CD4-positive, alpha-beta T cell (primary cell): ENCODE measurements at regions not wholly inside any gene's neighbourhood (a gene's known extent, or its start where the extent isn't known, plus 50 kb on each side); places are given as distances from the start of the nearest gene placed in this dataset.

Experiments used
- ATAC-seq: fragments of 200-7000 bp; cut with Tn5 transposase; one replicate; pipeline ENCODE4 v1.10.0; 2022; ENCODE audit warnings: mild to moderate bottlenecking; ENCODE audit not compliant: poor library complexity
- CTCF ChIA-PET: fragments of 350-600 bp; sonication (Branson Sonifier 250); formaldehyde crosslinking; loops from one replicate; lab custom pipeline; 2021; ENCODE audit warnings: antibody characterized with exemption, inconsistent platforms; lab: Charles Lee
- POLR2A ChIA-PET: fragments of 350-600 bp; sonication (Branson Sonifier 250); formaldehyde crosslinking; loops from one replicate; lab custom pipeline; 2021; ENCODE audit warnings: antibody characterized with exemption, inconsistent platforms; lab: Charles Lee
- DNase-seq, 14 experiments: peaks; one replicate each; pipeline ENCODE4 v3.0.0-alpha.2; 2013 to 2020; ENCODE audit warnings: mixed read lengths in 2 of 14
- H3K27ac ChIP-seq, 2 donors: one replicate each; pipeline versions ENCODE4 v1.5.1 to v1.7.0; 2013; ENCODE audit warnings: low read length in 2 of 2, low read depth in 1 of 2, mild to moderate bottlenecking in 1 of 2
- H3K27me3 ChIP-seq, 2 experiments: 1 replicate in 1 of 2; 2 replicates in 1 of 2; pipeline versions ENCODE4 v1.6.1 to v1.7.0; 2013; ENCODE audit warnings: low read length in 2 of 2, control low read depth in 1 of 2, mild to moderate bottlenecking in 1 of 2, moderate library complexity in 1 of 2; ENCODE audit not compliant: insufficient read depth in 2 of 2, control insufficient read depth in 1 of 2
- H3K36me3 ChIP-seq: one replicate; pipeline ENCODE4 v1.6.1; 2013; ENCODE audit warnings: low read length, control low read depth; ENCODE audit not compliant: insufficient read depth
- H3K4me1 ChIP-seq: one replicate; pipeline ENCODE4 v1.6.1; 2013; ENCODE audit warnings: low read length, control low read depth; ENCODE audit not compliant: insufficient read depth
- H3K4me3 ChIP-seq: one replicate; pipeline ENCODE4 v1.5.1; 2013; ENCODE audit warnings: mild to moderate bottlenecking, low read length, moderate library complexity
- H3K9me3 ChIP-seq, 2 experiments: 1 replicate in 1 of 2; 2 replicates in 1 of 2; pipeline versions ENCODE4 v1.6.1 to v1.7.0; 2013; ENCODE audit warnings: low read length in 2 of 2, mild to moderate bottlenecking in 2 of 2, control low read depth in 1 of 2, moderate library complexity in 1 of 2; ENCODE audit not compliant: control insufficient read depth in 1 of 2, insufficient read depth in 1 of 2
- H3K27ac Mint-ChIP-seq: one replicate; pipeline ENCODE4 v1.8.0; 2020; ENCODE audit warnings: mixed read lengths
- H3K27me3 Mint-ChIP-seq: one replicate; pipeline ENCODE4 v1.8.0; 2021; ENCODE audit warnings: mixed read lengths
- H3K36me3 Mint-ChIP-seq: one replicate; pipeline ENCODE4 v1.8.0; 2021; ENCODE audit warnings: low read depth, mixed read lengths
- H3K4me1 Mint-ChIP-seq: one replicate; pipeline ENCODE4 v1.8.0; 2021; ENCODE audit warnings: low read depth, mixed read lengths
- H3K4me3 Mint-ChIP-seq: one replicate; pipeline ENCODE4 v1.8.0; 2020; ENCODE audit warnings: mild to moderate bottlenecking, mixed read lengths
- H3K9me3 Mint-ChIP-seq: one replicate; pipeline ENCODE4 v1.8.0; 2020; ENCODE audit warnings: mixed read lengths
- CTCF ChIP-seq: fragments of 200-600 bp; IDR thresholded peaks from one replicate; pipeline ENCODE4 v1.8.0; 2022; ENCODE audit warnings: antibody characterized with exemption, mild to moderate bottlenecking
- intact Hi-C, 2 experiments: fragments of 100-400 bp; cut with DNase I in 1 of 2; cut with micrococcal nuclease in 1 of 2; formaldehyde crosslinking; loops; one replicate each; pipeline versions ENCODE4 v1.15.1 to v1.9.0; 2023 to 2025; cut with DNase I, micrococcal nuclease

DNA sequence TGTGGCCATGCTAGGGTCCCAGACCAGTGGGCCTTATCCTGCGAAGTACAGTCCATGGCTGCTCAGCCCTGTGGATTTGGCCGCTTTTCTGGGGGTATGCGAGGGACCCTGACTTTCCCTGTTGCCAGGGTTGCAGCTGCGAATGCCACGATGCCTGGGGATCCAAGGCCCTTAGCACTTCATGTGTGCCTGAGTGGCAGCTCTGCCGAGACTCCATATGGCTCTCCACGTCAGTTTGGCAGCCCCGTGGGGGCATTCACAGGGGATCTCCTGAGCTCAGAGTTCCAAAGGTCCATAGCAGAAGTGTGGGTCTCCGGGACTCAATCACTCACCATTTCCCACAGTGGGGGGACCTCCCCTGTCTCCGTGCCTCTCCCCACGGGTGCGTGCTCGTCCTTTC lies 319.5 kb downstream of the DOK5 start:
- Mint-ChIP-seq H3K27ac (no peak overlapping the region), H3K27me3 (no peaks in the 10 kb centered on the region), H3K9me3 (peaks cover 17% of the 10 kb centered on the region), H3K4me1 (no peaks in the 10 kb centered on the region), H3K4me3 (no peak overlapping the region), H3K36me3 (no peaks in the 10 kb centered on the region)
- no peak overlapping the region for H3K27ac ChIP-seq
- no peaks in the 10 kb centered on the region for H3K27me3 ChIP-seq
- no peaks in the 10 kb centered on the region for H3K4me1 ChIP-seq
- no peaks in the 10 kb centered on the region for H3K36me3 ChIP-seq
- ChIA-PET POLR2A (no interaction called here), CTCF (no interaction called here)
- no peak overlapping the region for H3K4me3 ChIP-seq
- intact Hi-C loops: no loop called here
- TF ChIP-seq CTCF: no peak
- ATAC-seq (no peak), DNase-seq (no peak)
- peaks cover 0 to 17% of the 10 kb centered on the region in 2 experiments for H3K9me3 ChIP-seq

DNA sequence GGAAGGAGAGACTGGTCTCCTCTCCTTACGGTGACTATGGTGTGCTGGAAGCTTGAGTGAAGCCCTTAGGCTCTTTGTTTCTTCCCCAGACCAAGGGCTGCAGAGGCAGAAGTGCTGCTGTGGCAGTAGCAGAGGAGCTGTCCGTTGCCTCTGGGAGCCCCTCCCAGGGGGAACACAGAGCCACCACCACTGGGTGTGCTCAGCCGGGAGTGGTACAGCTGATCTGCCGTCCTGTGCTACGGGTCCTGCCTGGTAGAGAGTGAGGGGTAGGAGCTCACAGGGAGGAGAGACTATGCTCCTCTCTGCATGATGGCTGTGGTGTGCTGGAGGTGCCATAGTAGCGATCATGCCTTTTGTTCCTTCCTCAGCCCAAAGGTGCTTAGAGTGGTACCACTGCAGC lies 318.7 kb downstream of the DOK5 start:
- Histone ChIP-seq H3K9me3 (peaks cover 3 to 17% of the 10 kb centered on the region in 2 experiments), H3K27me3 (no peaks in the 10 kb centered on the region), H3K4me3 (no peak overlapping the region), H3K27ac (no peak overlapping the region), H3K4me1 (no peaks in the 10 kb centered on the region), H3K36me3 (no peaks in the 10 kb centered on the region)
- Mint-ChIP-seq H3K4me1 (no peaks in the 10 kb centered on the region), H3K27me3 (no peaks in the 10 kb centered on the region), H3K4me3 (no peak overlapping the region), H3K36me3 (no peaks in the 10 kb centered on the region), H3K27ac (no peak overlapping the region), H3K9me3 (peaks cover 17% of the 10 kb centered on the region)
- POLR2A ChIA-PET: no interaction called here
- no peak for TF ChIP-seq CTCF
- CTCF ChIA-PET: no interaction called here
- ATAC-seq (no peak), DNase-seq (no peak)
- intact Hi-C loops: no loop called here

DNA sequence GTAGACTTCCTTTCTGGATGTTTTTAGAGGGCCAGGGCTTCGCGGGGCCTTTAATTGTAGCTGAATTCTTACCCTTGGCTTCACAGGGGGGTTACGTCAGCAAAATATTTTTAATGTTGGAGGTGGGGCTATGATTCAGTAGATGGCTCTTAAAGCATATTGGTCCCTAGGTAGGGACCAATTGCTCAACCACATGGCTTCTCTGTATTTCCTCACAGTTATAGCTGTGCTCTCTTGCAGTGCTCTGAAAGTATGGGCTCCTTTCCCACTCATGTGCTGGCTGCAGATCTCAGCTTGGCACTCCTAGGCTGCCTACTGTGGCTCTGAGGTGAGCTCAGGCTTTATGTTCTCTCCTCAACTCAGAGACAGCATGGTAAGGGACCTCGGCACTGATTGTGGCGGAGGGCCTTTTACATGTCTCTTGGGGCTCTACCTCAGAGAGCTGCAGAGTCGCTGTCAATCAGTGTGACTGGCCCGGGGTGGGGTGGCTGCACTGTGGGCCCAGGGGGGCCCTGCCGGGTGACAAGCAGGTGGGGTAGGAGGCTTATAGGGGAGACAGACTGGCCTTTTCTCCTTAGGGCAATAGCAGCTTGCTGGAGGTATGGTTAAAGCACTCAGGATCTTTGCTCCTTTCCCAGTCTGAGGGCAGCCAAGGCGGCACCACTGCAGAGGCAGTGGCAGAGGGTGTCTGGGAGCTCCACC lies 318.0 kb downstream of the DOK5 start:
- intact Hi-C loops: no loop called here
- no peak overlapping the region for H3K27ac ChIP-seq
- peaks cover 20% of the 10 kb centered on the region for H3K9me3 Mint-ChIP-seq
- DNase-seq (no peak), ATAC-seq (no peak)
- H3K4me1 ChIP-seq: no peaks in the 10 kb centered on the region
- no peaks in the 10 kb centered on the region for H3K4me1 Mint-ChIP-seq
- H3K4me3 Mint-ChIP-seq: no peak overlapping the region
- no peaks in the 10 kb centered on the region for H3K27me3 Mint-ChIP-seq
- POLR2A ChIA-PET: no interaction called here
- no peaks in the 10 kb centered on the region for H3K27me3 ChIP-seq
- H3K36me3 Mint-ChIP-seq: no peaks in the 10 kb centered on the region
- H3K4me3 ChIP-seq: no peak overlapping the region
- H3K27ac Mint-ChIP-seq: no peak overlapping the region
- no peak for TF ChIP-seq CTCF
- CTCF ChIA-PET: no interaction called here
- H3K36me3 ChIP-seq: no peaks in the 10 kb centered on the region
- H3K9me3 ChIP-seq: peaks cover 5 to 22% of the 10 kb centered on the region in 2 experiments
